ENCODE measurements at regions not wholly inside any gene's neighbourhood (a gene's known extent, or its start where the extent isn't known, plus 50 kb on each side); places are given as distances from the start of the nearest gene placed in this dataset.

- no peaks in the 10 kb centered on the region for H3K9me3 ChIP-seq (replicated peaks in 1 of 2; ENCODE audit: control insufficient read depth in 1 of 2, insufficient read depth in 1 of 2, low read length in 2 of 2)
- peaks cover 14 to 23% (median 15%) of the 10 kb centered on the region in 3 donors for H3K27me3 Mint-ChIP-seq (ENCODE audit: low read depth in 3 of 3)
- H3K4me3 ChIP-seq (replicated peaks in 1 of 3; ENCODE audit: low read depth in 2 of 3, low read length in 3 of 3): no peak overlapping the region
- no peaks in the 10 kb centered on the region for H3K36me3 ChIP-seq (replicated peaks in 1 of 2; ENCODE audit: control insufficient read depth in 1 of 2, insufficient read depth in 2 of 2, low read length in 2 of 2)
- 83% methylated on average over 8 of the region's 10 CpGs for WGBS (ENCODE audit: insufficient coverage)
- H3K27ac Mint-ChIP-seq: no peak overlapping the region
- no peak overlapping the region for H3K4me3 Mint-ChIP-seq
- H3K9me3 Mint-ChIP-seq: peaks cover 0 to 1% (median 0%) of the 10 kb centered on the region in 7 donors
- intact Hi-C loops (cut with micrococcal nuclease): no loop called here
- peaks cover 0 to 7% of the 10 kb centered on the region in 2 donors for H3K27me3 ChIP-seq (ENCODE audit: control insufficient read depth in 2 of 2, insufficient read depth in 2 of 2, low read length in 2 of 2)
- no peak overlapping the region for H3K9ac ChIP-seq (ENCODE audit: insufficient read depth, low read length, poor library complexity, severe bottlenecking)
- H3K27ac ChIP-seq (ENCODE audit: low read depth in 1 of 2, low read length in 2 of 2): no peak overlapping the region
- H3K4me1 Mint-ChIP-seq: peaks cover 14% of the 10 kb centered on the region
- no peak overlapping the region for H3K4me2 ChIP-seq (replicated peaks; ENCODE audit: extremely low read depth, low read length, poor library complexity, severe bottlenecking)
- H4K20me1 ChIP-seq (ENCODE audit: insufficient read depth, low read length): no peaks in the 10 kb centered on the region
- no peak for TF ChIP-seq CTCF (IDR thresholded peaks at IDR 0.05)
- H3K4me1 ChIP-seq (ENCODE audit: control insufficient read depth in 1 of 2, insufficient read depth in 2 of 2, low read length in 2 of 2): no peaks in the 10 kb centered on the region
- no peak for DNase-seq
- no peaks in the 10 kb centered on the region for H3K36me3 Mint-ChIP-seq
- H3K79me2 ChIP-seq (ENCODE audit: insufficient read depth, low read length): no peaks in the 10 kb centered on the region
- H2AFZ ChIP-seq (ENCODE audit: insufficient read depth, low read depth, low read length, poor library complexity, severe bottlenecking): no peak overlapping the region
Observed at GRCh38 chr9:89812556-89813181, 207.9 kb downstream of the GADD45G start.

GRCh38 chr9:89813482-89813881 is 208.7 kb downstream of the GADD45G start:
- H3K9me3 ChIP-seq (replicated peaks in 1 of 2; ENCODE audit: control insufficient read depth in 1 of 2, insufficient read depth in 1 of 2, low read length in 2 of 2): no peaks in the 10 kb centered on the region
- H3K27ac Mint-ChIP-seq: peak overlapping the region in 1 of 7 donors; percentile 43
- no peak overlapping the region for H3K27ac ChIP-seq (ENCODE audit: low read depth in 1 of 2, low read length in 2 of 2)
- H3K36me3 ChIP-seq (replicated peaks in 1 of 2; ENCODE audit: control insufficient read depth in 1 of 2, insufficient read depth in 2 of 2, low read length in 2 of 2): no peaks in the 10 kb centered on the region
- intact Hi-C loops (cut with micrococcal nuclease): no loop called here
- no peak for DNase-seq
- H3K9me3 Mint-ChIP-seq: peaks cover 0 to 1% (median 0%) of the 10 kb centered on the region in 7 donors
- H3K4me1 ChIP-seq (ENCODE audit: control insufficient read depth in 1 of 2, insufficient read depth in 2 of 2, low read length in 2 of 2): no peaks in the 10 kb centered on the region
- H2AFZ ChIP-seq (ENCODE audit: insufficient read depth, low read depth, low read length, poor library complexity, severe bottlenecking): no peak overlapping the region
- no peak overlapping the region for H3K4me3 ChIP-seq (replicated peaks in 1 of 3; ENCODE audit: low read depth in 2 of 3, low read length in 3 of 3)
- no peak for TF ChIP-seq CTCF (IDR thresholded peaks at IDR 0.05)
- H3K36me3 Mint-ChIP-seq: no peaks in the 10 kb centered on the region
- no peak overlapping the region for H3K4me3 Mint-ChIP-seq
- H3K27me3 ChIP-seq (ENCODE audit: control insufficient read depth in 2 of 2, insufficient read depth in 2 of 2, low read length in 2 of 2): peaks cover 0 to 7% of the 10 kb centered on the region in 2 donors
- H3K27me3 Mint-ChIP-seq (ENCODE audit: low read depth in 3 of 3): peaks cover 14 to 22% (median 15%) of the 10 kb centered on the region in 3 donors
- 96% methylated on average over 3 of the region's 5 CpGs for WGBS (ENCODE audit: insufficient coverage)
- no peaks in the 10 kb centered on the region for H3K79me2 ChIP-seq (ENCODE audit: insufficient read depth, low read length)
- H4K20me1 ChIP-seq (ENCODE audit: insufficient read depth, low read length): no peaks in the 10 kb centered on the region
- no peak overlapping the region for H3K9ac ChIP-seq (ENCODE audit: insufficient read depth, low read length, poor library complexity, severe bottlenecking)
- H3K4me2 ChIP-seq (replicated peaks; ENCODE audit: extremely low read depth, low read length, poor library complexity, severe bottlenecking): no peak overlapping the region
- peaks cover 14% of the 10 kb centered on the region for H3K4me1 Mint-ChIP-seq
